Activated CD4-positive, alpha-beta T cell treated with anti-CD3 and anti-CD28 coated beads for 48 hours (primary cell): ENCODE measurements at regions not wholly inside any gene's neighbourhood (a gene's known extent, or its start where the extent isn't known, plus 50 kb on each side); places are given as distances from the start of the nearest gene placed in this dataset.
A peak's percentile ranks its signal among the peaks of the same experiment; 100 is the strongest.

Experiments
- DNase-seq: peaks from one replicate; pipeline ENCODE4 v3.0.0-alpha.2; 2020

DNA sequence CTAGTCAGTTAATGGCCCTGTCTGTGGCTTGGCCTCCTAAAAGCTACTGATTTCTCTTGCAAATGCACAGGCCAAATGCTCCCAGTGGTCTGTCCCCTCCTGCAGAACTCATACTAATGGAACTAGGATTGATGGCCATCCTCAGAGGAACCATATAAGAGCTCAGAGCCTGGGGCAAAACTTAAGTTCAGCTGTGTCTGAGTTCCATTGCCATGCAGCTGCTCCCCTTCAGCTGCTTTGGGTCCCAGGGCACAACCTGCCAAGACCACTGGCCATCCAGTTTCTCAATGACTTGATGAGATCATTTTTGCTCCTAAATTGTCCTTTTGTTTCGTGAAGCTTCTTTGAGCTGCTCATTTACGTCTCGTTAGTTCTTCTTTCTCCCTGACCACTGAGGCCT lies 529.5 kb upstream of the TBL1XR1 start:
- DNase-seq: no peak

- no peak for DNase-seq
These were observed 532.8 kb upstream of the TBL1XR1 start for GRCh38 chr3:177729956-177730681.

GRCh38 chr3:177730814-177731213 lies 533.5 kb upstream of the TBL1XR1 start:
- DNase-seq: no peak

DNA sequence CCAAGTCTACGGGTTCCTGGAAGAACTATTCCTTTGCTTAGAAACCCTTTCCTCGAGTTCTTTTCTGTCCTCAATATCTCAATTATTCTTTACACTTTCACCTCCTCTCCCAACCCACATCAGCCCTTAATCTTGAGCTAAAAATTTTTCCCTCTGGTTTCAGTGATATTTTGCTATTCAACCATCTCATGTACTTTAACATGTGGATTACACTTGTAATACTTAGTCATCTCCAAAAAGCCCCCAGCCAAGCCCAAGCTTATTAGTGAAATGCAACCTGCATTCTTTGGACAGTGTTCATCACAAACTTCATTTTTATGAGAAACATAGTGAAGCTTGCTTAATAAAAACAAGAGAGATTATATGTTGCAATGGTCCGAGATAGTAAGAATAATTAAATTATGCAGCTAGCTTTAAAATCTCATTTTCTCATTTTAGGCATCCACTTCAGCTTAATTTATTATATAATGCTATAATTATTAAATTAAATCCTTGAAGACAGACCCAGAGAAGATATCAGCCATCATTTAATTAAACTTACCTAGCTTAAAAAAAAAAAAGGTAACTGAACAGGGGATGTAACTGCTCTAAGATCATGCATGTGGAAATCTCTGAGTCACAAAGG lies 534.5 kb upstream of the TBL1XR1 start:
- DNase-seq: no peak

GRCh38 chr3:177733233-177733632 lies 536.0 kb upstream of the TBL1XR1 start:
- DNase-seq: no peak

GRCh38 chr3:177733936-177734335 lies 536.7 kb upstream of the TBL1XR1 start:
- no peak for DNase-seq

- no peak for DNase-seq
These were observed 538.1 kb upstream of the TBL1XR1 start for GRCh38 chr3:177735431-177735830.

GRCh38 chr3:177739461-177739860 lies 542.2 kb upstream of the TBL1XR1 start:
- DNase-seq: no peak

DNA sequence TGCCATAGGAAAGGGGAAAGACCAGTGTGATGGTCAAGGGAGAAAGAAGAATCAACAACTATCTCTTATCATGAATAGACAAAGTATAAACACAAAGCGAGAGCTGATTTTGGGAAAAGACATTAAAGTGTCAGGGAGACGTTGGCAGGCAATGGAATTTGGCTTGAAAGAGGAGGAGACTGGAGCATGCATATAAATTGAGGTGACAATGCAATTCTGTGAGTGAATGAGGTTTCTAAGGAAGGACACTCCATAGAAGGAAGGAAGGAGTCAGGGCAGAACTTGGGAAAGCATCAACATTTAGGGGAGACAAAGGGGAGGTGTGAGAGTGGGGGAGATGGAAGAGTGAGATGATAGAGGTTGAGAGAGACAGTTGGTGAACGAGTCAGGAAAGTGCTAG lies 543.0 kb upstream of the TBL1XR1 start:
- DNase-seq: no peak

- no peak for DNase-seq
These were observed 545.0 kb upstream of the TBL1XR1 start for GRCh38 chr3:177742273-177742672.

GRCh38 chr3:177743173-177743890 lies 546.0 kb upstream of the TBL1XR1 start:
- no peak for DNase-seq

GRCh38 chr3:177744873-177745606 lies 547.8 kb upstream of the TBL1XR1 start:
- DNase-seq: no peak

GRCh38 chr3:177745607-177746005 lies 548.3 kb upstream of the TBL1XR1 start:
- no peak for DNase-seq

DNA sequence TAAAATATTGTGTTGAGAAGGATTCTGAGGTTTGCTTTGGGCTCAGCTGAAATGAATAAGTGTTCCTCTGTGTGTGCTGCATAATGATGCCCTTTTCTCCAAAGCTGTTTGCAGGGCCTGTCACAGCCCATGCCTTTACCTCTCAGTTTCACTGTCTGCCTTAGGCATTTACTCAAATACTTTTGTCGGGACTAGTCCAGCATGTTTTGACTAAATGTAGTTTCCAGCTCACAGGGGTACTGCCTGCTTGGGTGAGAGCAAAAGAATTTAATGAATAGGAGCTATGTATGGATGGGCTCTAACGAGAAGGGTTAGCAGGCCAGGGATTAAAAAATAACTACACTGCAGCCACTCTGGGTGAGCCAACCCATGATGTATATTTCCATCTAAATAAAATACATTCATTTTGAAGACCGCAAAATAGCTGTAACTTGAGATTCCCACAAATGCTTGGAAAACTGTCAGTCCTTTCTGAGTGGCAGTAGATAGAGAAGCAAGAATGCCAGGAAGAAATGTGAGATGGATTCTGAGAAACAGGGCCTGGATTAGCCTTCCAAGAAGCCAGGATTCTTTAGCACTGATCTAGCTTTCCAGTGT lies 549.2 kb upstream of the TBL1XR1 start:
- DNase-seq: no peak

DNA sequence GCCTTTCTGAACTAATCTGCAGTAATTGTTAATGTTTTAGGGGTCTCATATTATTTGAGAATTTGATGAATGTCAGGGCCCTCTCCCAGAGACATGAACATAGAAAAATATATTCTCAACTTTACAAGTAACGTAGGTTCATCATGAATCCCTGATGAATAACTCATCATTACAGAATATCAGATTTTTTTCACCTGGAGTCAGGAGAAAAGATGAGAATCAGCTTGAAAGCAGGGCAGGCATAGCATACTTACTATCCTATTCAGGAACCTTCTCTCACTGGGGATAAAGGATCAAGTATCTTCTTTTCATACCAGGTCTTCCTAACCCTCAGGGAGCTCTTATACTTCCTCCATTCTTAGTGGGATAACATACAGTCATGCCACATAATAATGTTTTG lies 552.6 kb upstream of the TBL1XR1 start:
- DNase-seq: no peak

DNA sequence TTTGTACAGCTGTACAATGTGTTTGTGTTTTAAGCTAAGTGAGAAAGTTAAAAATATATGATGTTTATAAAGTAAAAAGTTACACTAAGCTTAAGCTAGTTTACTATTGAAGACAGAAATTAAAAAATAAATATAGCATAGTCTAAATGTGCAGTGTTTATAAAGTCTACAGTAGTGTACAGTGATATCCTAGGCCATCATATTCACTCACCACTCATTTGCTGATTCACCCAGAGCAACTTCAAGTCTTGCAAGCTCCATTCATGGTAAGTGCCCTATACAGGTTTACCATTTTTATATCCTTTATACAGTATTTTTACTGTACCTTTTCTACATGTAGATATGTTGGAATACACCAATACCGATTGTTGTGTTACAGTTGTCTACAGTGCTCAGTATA lies 553.2 kb upstream of the TBL1XR1 start:
- no peak for DNase-seq

DNA sequence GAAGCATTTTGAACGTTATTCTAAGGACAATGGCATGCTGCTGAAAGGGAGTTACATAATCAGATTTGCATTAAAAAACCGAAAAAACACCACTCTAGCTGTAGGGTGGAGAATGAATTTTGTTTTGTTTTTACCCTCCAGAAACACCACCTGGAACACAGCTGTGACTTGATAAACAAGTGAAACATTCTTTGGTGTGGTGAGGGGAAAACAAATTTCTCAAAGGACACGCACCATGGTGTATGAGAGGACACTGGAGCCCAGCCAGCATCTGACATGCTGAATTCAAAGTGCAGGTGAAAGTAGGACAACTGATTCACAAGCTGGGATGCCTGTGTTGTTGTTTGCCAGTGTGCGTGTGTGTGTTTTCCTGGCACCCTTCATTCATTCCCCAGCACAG lies 554.5 kb upstream of the TBL1XR1 start:
- no peak for DNase-seq

DNA sequence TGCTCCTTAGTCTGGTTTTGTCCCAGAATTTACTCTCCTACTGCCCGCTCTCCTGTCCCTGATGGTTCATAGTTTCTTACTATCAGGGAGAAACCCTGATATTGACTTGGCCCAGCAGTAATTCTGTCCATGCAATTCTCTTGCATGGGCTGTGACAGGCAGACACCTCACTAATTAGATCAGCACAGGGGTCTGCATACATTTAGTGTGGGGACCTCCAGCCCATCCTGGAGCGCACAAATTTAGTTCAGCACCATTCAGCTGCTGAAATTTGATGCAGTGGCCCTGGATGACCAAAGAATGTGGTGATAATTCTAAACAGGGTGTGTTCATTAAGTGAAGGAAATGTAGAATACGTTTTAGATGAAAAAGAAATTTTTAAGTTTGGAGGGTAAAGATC lies 555.5 kb upstream of the TBL1XR1 start:
- DNase-seq: no peak

DNA sequence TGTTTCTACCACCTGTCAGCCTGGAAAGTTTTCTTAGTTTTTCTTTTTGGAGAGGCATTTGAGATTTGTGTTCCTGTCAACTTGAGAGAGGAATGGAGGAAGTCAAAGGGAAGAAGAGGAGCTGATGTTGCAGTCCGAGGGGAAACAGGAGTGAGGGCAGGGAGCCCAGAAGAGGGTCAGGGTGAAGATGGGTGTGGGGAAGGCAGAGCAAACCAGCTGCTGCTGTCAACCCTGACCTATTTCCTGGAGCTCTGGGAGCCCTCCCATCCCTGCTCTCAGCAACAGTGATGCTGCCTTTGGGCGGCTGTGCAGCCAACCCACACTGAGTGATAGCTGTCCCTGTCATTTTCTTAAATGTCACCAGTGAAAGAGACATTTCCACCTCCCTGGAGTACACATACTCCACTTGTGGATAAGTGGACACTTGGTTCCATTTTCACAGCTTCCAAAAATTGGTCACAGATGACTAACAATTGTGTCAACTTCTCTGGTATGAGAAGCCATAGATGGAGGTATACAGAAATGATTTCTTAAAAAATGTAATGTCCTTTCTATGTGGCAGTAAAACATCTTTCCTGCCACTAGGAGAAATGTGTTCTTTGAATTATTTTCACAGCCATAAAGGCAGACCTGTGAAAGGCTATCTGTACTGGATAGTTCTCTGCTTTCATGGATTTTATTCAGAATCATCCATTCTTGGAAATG lies 556.3 kb upstream of the TBL1XR1 start:
- peak; percentile 6 for DNase-seq

DNA sequence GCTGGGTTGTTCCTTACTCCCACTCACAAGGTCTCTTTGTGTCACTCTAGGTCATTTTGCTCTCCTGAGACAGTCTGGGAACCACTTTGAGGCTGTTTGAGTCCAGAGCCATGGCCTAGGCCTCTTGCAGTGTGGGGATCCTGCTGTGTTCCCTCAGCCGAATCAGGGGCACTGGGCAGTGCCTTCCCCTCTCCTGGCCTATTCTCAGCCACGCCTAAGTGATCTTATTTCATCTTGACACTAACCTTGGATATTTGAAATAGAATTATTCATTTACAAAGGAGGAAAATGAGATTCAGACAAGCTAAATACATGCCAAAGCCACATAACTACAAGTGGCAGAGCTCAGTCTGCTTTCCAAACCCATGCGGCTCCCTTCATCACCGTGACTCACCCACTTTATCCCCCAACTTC lies 557.2 kb upstream of the TBL1XR1 start:
- DNase-seq: no peak

DNA sequence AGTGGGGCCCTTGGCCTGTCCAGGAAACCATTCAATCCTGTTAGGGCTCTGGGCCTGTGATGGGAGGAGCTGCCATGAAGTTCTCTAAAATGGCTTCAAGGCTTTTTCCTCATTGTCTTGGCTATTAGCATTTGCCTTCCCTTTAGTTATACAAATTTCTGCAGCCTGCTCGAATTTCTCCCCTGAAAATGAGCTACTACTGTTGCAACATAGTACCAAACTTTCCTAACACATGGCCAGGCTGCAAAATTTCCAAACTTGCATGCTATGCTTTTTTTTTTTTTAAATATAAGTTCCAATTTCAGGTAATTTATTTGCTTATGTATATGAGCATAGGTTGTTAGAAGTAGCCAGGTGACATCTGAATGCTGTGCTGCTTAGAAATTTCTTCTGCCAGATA lies 560.8 kb upstream of the TBL1XR1 start:
- no peak for DNase-seq

DNA sequence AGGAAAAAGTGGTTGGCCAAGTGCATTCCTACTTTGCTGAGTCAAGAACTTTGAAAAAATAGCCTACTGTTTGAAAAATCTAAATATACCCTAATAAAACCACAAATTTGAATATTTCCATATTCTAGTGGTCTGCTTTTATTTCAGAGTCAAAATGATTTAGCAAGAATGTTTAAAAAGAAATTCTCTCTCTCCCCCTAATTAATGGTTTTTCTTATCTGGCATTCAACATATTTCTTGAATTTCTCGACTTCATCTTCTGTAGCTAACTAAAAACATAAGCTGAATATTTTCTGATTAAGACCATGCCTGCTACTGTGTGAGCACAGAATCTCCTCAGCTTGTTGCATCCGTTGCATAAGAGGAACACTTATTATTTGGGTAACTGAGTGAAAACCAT lies 563.5 kb upstream of the TBL1XR1 start:
- no peak for DNase-seq
